ENCODE measurements at regions not wholly inside any gene's neighbourhood (a gene's known extent, or its start where the extent isn't known, plus 50 kb on each side); places are given as distances from the start of the nearest gene placed in this dataset.

GRCh38 chr5:103498800-103499551, 63.6 kb downstream of the NUDT12 start:
- peak; percentile 17 for DNase-seq

GRCh38 chr5:103498211-103498610, 64.4 kb downstream of the NUDT12 start:
- peak; percentile 37 for DNase-seq

DNA sequence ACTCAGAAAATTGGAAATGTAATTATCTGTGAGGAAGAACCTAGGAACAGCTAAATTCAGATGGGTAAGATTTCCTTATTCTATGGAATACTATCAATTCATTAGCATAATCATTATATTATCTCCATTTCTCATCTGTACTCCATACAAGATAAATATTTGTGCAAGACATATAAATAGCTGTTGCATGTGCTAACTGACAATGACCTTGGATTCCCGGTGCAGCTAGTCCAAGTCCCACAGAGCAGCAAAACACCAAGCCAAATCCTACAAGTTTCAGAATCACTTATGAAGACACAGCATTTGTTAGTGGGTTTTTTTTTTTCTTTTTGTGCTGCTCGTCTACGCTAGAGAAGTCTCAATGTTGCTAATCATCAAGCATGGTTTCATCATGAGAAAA, 64.8 kb downstream of the NUDT12 start:
- no peak for DNase-seq

DNA sequence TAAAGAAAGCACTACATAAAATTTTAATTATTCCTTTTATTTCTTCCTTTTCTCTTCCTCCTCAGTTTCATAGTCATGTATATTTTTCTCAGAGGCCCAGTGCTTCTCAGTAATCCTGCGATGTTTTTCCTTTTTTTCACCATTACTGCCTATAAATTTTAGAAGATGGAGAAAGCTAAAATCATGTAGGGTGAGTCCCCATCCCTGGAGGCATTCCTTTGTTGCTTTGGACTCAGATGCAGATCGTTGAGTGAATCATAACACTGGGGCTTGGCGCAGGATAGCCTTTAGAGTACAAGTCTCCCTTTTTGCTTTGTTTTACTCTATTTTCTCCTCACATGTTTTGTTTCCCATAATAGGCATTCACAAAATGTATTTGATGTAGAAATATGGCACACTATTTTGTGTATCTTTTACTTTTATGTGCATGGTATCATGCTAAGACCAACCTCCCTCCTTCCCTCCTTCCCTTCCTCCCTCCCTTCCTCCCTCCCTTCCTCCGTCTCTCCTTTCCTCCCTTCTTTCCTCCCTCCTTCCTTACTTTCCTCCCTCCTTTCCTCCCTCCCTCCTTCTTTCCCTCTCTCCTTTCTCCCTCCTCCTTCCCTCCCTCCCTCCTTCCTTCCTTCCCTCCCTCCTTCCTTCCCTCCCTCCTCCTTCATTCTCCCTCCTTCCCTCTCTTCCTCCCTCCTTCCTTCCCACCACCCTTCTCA, 72.4 kb downstream of the NUDT12 start:
- DNase-seq, result no peak

GRCh38 chr5:103489307-103489706, 73.3 kb downstream of the NUDT12 start:
- no peak for DNase-seq

DNA sequence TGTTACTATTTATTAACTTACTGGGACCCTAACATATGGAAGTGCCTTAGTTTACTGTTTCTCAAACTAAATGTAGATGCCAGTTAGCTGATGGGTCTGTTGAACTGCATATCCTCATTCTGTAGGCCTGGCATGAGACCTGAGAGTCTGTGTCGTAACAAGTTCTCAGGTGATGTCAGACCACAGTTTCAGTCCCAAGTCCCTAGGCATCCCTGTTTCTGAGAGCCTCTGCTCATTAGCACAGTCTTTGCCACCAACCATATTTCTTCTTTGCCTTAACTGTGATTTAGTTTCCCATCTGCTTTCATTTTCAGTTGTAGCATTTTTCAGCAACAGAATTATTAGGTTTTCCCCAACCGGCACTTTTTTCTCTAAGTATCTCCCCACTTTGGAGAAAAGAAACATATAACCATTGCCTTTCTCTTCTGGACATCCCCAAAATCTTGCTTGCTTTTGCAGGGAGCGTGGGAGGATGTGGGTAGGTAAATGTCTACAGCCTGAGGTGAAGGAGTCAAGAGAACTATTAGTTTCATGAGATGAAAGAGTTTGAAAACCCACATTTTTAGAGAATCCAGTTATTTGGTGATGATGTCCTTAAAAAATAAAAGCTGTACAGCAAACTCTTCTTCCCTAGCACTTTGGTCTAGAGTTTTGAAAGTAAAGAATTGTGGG, 74.6 kb downstream of the NUDT12 start:
- DNase-seq, result no peak

DNA sequence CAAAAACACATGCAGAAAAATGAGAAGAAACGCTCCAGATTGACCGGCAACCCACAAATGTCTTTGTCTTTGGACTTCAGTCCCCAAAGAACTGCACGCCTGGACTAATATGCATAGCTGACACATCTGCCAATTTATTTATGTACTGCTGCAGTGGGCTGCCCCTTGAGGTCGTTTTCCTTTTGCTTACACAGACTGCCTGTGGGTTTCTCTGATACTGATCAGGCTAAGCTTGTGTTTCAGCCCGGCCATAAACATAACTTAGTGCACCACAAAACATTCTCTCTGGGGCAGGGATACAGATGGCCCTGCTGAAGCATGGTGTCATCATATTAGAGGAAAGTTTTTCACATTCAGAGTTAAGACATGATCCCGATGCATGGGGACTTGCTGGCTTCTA, 75.4 kb downstream of the NUDT12 start:
- no peak for DNase-seq

GRCh38 chr5:103486739-103487138, 75.8 kb downstream of the NUDT12 start:
- no peak for DNase-seq

DNA sequence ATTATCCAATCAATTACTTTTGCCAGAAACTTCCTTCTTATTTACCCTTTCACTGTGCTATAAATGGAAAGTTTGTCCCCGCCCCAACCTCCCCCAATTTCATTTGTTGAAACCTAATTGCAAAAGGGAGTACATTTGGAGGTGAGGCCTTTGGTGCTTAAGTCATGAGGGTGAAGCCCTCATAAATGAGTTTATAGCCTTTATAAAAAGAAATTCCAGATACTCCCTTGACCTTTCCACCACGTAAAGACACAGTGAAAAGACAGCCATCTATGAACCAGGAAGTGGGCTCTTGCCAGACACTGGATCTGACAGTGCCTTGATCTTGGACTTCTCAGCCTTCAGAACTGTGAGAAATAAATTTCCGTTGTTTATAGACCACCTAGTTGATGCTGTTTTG, 82.3 kb downstream of the NUDT12 start:
- no peak for DNase-seq

- no peak for DNase-seq
These were observed 84.9 kb downstream of the NUDT12 start for GRCh38 chr5:103477678-103478077.

- no peak for DNase-seq
These were observed 85.8 kb downstream of the NUDT12 start for GRCh38 chr5:103476811-103477210.

- DNase-seq, result peak; percentile 59
These were observed 86.9 kb downstream of the NUDT12 start for GRCh38 chr5:103475629-103476240.

DNA sequence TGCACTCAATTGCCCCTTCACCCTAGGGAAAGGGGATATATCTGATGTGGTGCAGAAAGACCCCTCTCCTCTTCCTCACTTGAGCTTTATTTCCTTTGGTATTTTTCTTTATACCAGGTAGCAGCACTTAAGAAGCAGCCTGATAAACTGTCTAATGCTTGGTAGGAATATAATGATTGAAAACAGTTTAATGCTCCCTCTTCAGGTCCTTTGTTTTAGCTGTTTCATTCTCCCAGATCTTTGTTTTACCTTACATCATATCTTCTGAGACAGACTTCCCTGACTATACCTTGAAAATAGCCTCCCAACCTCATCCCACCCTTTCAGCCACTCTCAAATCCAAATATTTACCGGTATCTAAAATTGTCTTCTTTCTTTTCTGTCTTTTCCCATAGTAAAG, 87.9 kb downstream of the NUDT12 start:
- no peak for DNase-seq

GRCh38 chr5:103473725-103474124, 88.9 kb downstream of the NUDT12 start:
- DNase-seq, result no peak

DNA sequence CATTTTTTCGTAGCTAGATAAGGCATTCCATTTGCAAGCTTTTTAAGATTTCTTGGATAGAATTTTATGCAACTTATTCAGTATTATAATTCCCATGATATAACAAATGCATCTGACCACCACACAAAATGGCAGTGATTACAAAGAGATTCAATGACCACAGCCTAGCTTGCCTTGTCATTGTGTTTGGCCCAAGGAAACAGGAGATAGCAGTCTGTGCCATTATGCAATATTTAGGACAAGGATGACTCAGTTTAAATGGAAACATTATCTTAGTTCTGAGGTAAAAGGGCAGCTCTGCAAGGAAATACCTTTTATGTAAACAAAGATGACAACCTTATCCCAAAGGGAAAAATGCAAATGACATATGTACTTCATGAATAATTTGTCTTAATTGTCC, 89.8 kb downstream of the NUDT12 start:
- DNase-seq, result peak; percentile 12

DNA sequence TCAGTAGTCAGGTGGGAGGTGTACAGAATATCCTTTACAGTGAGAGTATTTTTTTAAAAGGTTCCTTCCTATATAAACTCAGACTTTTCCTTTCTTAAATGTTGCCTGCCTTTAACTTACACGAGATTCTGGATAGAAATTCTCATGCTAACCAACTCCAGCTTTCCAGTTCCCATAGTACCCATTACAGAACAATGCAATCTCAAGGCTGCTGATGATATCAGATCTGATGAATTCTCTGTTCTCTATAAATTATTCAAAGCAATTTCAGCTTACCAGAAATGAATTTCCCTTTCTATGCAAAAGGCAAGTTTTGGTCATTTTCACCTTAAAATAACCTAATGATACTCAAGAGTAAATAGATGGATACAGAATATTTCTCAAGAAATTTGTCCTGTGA, 90.3 kb downstream of the NUDT12 start:
- DNase-seq, result no peak

- DNase-seq, result no peak
These were observed 93.1 kb downstream of the NUDT12 start for GRCh38 chr5:103469288-103470040.

DNA sequence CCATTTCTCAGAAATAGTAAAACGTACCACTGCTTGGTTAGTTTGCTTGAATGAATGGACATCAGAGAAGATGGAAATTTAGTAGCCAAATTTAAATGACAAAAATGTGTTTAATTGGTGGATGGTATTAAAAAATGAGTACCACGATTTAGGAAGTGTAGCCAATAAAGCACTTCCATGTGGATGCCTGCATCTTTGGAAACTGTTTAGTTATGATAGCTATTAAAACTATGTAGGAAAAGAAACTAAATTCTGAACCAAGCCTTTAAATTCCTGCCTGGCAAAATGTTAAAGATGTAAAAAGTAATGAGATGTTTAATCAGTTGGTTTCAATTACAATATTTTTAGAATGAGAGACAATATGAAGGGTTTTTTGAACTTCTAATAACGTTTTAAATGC, 94.8 kb downstream of the NUDT12 start:
- no peak for DNase-seq

DNA sequence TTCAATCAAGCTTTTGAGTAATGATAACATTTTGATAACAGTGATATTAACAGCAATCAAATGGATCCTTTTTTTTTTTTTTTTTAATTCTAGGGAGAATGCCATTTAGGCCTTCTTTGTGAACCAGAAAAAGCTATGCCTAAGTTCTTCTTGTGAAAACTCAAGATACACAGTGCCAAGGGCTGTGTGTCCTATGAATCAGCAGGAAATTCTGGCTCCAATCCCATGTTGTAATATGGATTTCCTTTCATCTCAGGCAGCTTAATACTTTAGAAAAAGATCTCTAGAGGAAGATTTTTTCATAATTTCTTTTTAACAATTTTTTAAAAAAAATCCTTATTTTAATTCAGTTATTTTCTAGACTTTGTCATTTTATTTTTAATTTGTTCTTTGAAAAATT, 96.1 kb downstream of the NUDT12 start:
- DNase-seq, result peak; percentile 24

DNA sequence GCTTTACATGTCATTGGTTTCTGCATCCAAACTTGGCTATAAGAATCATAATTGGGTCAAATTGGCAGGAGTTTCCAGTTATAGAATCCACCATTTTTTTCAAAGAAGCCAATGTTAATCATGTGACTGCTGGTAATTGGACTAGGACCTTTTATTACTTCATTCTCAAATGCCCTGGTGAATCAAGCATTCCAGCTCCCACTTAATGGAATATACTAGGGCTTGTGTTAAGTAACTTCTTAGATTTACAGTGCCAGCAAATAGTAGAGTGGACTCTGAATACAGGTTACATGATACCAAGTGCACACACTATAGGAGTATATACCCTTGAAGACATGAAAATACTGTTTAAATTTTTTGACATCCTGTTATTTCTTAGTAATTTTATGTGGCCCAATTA, 96.7 kb downstream of the NUDT12 start:
- DNase-seq, result no peak

GRCh38 chr5:103464835-103465484, 97.6 kb downstream of the NUDT12 start:
- no peak for DNase-seq

DNA sequence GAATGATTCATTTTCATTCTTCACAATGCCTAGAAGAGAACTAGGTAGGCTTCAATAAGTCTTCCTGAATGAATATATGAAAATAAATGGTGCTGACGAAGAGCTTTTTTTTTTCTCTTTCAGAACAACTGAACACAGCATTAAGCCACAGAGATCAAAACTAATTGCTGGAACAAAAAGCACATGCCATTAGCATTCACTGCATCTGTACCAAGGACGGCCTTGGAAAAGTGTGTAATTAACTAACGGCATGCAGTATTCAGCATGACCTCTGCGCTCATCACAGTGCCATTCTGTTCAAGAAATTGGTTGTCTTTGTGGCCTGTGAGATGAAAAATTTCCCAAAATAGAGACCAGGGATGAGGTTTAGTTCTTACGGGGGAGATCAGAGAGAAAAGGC, 99.3 kb downstream of the NUDT12 start:
- DNase-seq, result no peak
